ENCODE measurements at regions not wholly inside any gene's neighbourhood (a gene's known extent, or its start where the extent isn't known, plus 50 kb on each side); places are given as distances from the start of the nearest gene placed in this dataset.
A peak's percentile ranks its signal among the peaks of the same experiment; 100 is the strongest.

GRCh38 chr2:200056105-200056504 lies 100.7 kb downstream of the MAIP1 start:
- peak; percentile 21 for DNase-seq

- no peak for DNase-seq
These were observed 107.8 kb downstream of the MAIP1 start for GRCh38 chr2:200063155-200063554.

- no peak for DNase-seq
These were observed 109.5 kb downstream of the MAIP1 start for GRCh38 chr2:200064879-200065278.

- DNase-seq: no peak
These were observed 110.1 kb downstream of the MAIP1 start for GRCh38 chr2:200065477-200065876.

- no peak for DNase-seq
These were observed 111.0 kb downstream of the MAIP1 start for GRCh38 chr2:200066417-200066816.

GRCh38 chr2:200068642-200069041 lies 113.3 kb downstream of the MAIP1 start:
- DNase-seq: no peak

- DNase-seq: no peak
These were observed 121.8 kb downstream of the MAIP1 start for GRCh38 chr2:200077210-200077650.

- DNase-seq: no peak
These were observed 122.5 kb downstream of the MAIP1 start for GRCh38 chr2:200077838-200078237.

GRCh38 chr2:200079356-200079755 lies 124.0 kb downstream of the MAIP1 start:
- no peak for DNase-seq

GRCh38 chr2:200081236-200081635 lies 125.9 kb downstream of the MAIP1 start:
- DNase-seq: no peak

- no peak for DNase-seq
These were observed 126.4 kb downstream of the MAIP1 start for GRCh38 chr2:200081811-200082210.

- DNase-seq: no peak
These were observed 128.7 kb downstream of the MAIP1 start for GRCh38 chr2:200084036-200084435.

- no peak for DNase-seq
These were observed 131.5 kb downstream of the MAIP1 start for GRCh38 chr2:200086911-200087310.

- DNase-seq: no peak
These were observed 132.1 kb downstream of the MAIP1 start for GRCh38 chr2:200087451-200087850.

GRCh38 chr2:200089040-200089755 lies 133.8 kb downstream of the MAIP1 start:
- DNase-seq: no peak

GRCh38 chr2:200089756-200090109 lies 134.4 kb downstream of the MAIP1 start:
- no peak for DNase-seq

GRCh38 chr2:200090683-200091082 lies 135.3 kb downstream of the MAIP1 start:
- DNase-seq: no peak

GRCh38 chr2:200091126-200091525 lies 135.7 kb downstream of the MAIP1 start:
- DNase-seq: no peak

GRCh38 chr2:200092235-200092634 lies 136.9 kb downstream of the MAIP1 start:
- DNase-seq: no peak

GRCh38 chr2:200095436-200095835 lies 140.1 kb downstream of the MAIP1 start:
- DNase-seq: no peak

GRCh38 chr2:200099256-200099655 lies 143.9 kb downstream of the MAIP1 start:
- no peak for DNase-seq

GRCh38 chr2:200100027-200100426 lies 144.6 kb downstream of the MAIP1 start:
- no peak for DNase-seq

- no peak for DNase-seq
These were observed 146.5 kb downstream of the MAIP1 start for GRCh38 chr2:200101922-200102321.

GRCh38 chr2:200102971-200103370 lies 147.6 kb downstream of the MAIP1 start:
- DNase-seq: no peak

GRCh38 chr2:200104015-200104414 lies 148.6 kb downstream of the MAIP1 start:
- DNase-seq: no peak
